ENCODE measurements at regions not wholly inside any gene's neighbourhood (a gene's known extent, or its start where the extent isn't known, plus 50 kb on each side); places are given as distances from the start of the nearest gene placed in this dataset.

DNA sequence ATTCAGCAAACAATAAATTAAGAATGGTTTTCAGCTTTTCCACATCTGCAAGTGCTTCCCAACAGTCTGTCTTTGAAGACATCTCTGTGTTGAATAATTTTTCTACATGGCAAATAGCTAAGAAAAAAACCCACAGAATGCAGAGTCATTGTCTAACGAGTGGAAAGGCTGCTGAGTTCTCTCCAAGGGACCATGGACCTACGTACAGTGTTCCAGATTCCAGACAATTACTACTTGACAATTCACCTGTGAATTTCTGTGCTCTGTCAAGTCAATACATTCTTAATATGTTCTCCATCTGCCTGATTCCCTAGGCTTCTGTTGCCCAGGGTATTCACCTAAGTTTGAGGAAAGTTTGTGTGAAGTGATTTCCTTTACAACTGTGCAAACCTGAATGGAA lies 83.8 kb upstream of the CA10 start:
- TF ChIP-seq POLR2A (IDR thresholded peaks at IDR 0.05) (no peak), CTCF (IDR thresholded peaks at IDR 0.05) (no peak)

Data from thyroid gland (tissue), 4 donors.